OCI-LY1 (cell line): ENCODE measurements at regions not wholly inside any gene's neighbourhood (a gene's known extent, or its start where the extent isn't known, plus 50 kb on each side); places are given as distances from the start of the nearest gene placed in this dataset.

Experiments
- EZH2 ChIP-seq: fragments of 200-600 bp; sonication (generic), shearing (Covaris generic); IDR thresholded peaks from 2 replicates; pipeline ENCODE4 v1.8.0; 2017; ENCODE audit warnings: borderline replicate concordance, mixed run types, mild to moderate bottlenecking, antibody characterized with exemption, low read length, moderate library complexity, mixed read lengths
- TF ChIP-seq, protein P1 (sequence below): fragments of 200-600 bp; sonication (generic), shearing (Covaris generic); IDR thresholded peaks from 2 replicates; pipeline ENCODE4 v1.5.1; 2017; ENCODE audit warnings: mild to moderate bottlenecking, antibody characterized with exemption, low read length, moderate library complexity, mixed read lengths

DNA sequence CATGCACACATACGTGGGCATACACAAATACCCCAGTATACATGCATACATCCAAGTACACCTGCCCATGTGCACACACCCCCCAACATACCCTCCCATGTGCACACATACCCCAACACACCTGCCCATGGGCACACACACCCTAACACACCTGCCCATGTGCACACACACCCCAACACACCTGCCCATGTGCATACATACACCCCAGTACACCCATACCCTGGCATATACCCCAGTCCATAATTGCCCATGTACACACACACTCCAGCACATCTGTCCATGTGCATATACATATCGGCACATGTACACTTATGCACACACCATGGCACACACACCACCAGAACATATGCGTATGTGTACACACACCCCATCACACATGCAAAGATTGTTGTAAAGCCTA lies 475.2 kb downstream of the PREX1 start:
- TF ChIP-seq, protein P1, sequence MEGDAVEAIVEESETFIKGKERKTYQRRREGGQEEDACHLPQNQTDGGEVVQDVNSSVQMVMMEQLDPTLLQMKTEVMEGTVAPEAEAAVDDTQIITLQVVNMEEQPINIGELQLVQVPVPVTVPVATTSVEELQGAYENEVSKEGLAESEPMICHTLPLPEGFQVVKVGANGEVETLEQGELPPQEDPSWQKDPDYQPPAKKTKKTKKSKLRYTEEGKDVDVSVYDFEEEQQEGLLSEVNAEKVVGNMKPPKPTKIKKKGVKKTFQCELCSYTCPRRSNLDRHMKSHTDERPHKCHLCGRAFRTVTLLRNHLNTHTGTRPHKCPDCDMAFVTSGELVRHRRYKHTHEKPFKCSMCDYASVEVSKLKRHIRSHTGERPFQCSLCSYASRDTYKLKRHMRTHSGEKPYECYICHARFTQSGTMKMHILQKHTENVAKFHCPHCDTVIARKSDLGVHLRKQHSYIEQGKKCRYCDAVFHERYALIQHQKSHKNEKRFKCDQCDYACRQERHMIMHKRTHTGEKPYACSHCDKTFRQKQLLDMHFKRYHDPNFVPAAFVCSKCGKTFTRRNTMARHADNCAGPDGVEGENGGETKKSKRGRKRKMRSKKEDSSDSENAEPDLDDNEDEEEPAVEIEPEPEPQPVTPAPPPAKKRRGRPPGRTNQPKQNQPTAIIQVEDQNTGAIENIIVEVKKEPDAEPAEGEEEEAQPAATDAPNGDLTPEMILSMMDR, result no peak
- TF ChIP-seq EZH2, result no peak
